ENCODE measurements at regions not wholly inside any gene's neighbourhood (a gene's known extent, or its start where the extent isn't known, plus 50 kb on each side); places are given as distances from the start of the nearest gene placed in this dataset.

GRCh38 chr7:138308136-138308535, 151.9 kb upstream of the TRIM24 start:
- H3K79me2 ChIP-seq (ENCODE audit: control insufficient read depth, insufficient read depth, low read length): no peaks in the 10 kb centered on the region
- H3K4me1 Mint-ChIP-seq: no peaks in the 10 kb centered on the region
- H3K4me3 ChIP-seq (ENCODE audit: control extremely low read depth in 1 of 5, extremely low read depth in 1 of 5, insufficient read depth in 1 of 5, low read depth in 2 of 5, low read length in 4 of 5): no peak overlapping the region
- peaks cover 5% of the 10 kb centered on the region for H3K9me3 Mint-ChIP-seq (ENCODE audit: insufficient read depth)
- H3K27me3 Mint-ChIP-seq: no peaks in the 10 kb centered on the region
- no peak overlapping the region for H3K9ac ChIP-seq (ENCODE audit: low read length)
- TF ChIP-seq EZH2 (IDR thresholded peaks at IDR 0.05; ENCODE audit: borderline replicate concordance, insufficient read depth, low read depth, low read length, poor library complexity, severe bottlenecking): no peak
- TF ChIP-seq, protein P1, sequence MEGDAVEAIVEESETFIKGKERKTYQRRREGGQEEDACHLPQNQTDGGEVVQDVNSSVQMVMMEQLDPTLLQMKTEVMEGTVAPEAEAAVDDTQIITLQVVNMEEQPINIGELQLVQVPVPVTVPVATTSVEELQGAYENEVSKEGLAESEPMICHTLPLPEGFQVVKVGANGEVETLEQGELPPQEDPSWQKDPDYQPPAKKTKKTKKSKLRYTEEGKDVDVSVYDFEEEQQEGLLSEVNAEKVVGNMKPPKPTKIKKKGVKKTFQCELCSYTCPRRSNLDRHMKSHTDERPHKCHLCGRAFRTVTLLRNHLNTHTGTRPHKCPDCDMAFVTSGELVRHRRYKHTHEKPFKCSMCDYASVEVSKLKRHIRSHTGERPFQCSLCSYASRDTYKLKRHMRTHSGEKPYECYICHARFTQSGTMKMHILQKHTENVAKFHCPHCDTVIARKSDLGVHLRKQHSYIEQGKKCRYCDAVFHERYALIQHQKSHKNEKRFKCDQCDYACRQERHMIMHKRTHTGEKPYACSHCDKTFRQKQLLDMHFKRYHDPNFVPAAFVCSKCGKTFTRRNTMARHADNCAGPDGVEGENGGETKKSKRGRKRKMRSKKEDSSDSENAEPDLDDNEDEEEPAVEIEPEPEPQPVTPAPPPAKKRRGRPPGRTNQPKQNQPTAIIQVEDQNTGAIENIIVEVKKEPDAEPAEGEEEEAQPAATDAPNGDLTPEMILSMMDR (IDR thresholded peaks at IDR 0.05): no peak
- H2AFZ ChIP-seq (ENCODE audit: insufficient read depth, low read depth, low read length, poor library complexity, severe bottlenecking): no peak overlapping the region
- no peak overlapping the region for H3K4me3 Mint-ChIP-seq
- ChIA-PET CTCF (no interaction called here), POLR2A (no interaction called here)
- WGBS (ENCODE audit: insufficient coverage): no CpG with 5 or more reads among the region's 1 CpG
- no peaks in the 10 kb centered on the region for H3K36me3 ChIP-seq (replicated peaks in 1 of 2; ENCODE audit: control extremely low read depth in 1 of 2, control insufficient read depth in 1 of 2, extremely low read depth in 1 of 2, insufficient read depth in 2 of 2, low read length in 1 of 2)
- ATAC-seq (ENCODE audit: low read depth) (no peak), DNase-seq (no peak)
- intact Hi-C loops (cut with micrococcal nuclease): no loop called here
- H3K27ac Mint-ChIP-seq: no peak overlapping the region
- no peaks in the 10 kb centered on the region for H4K20me1 ChIP-seq (ENCODE audit: control insufficient read depth, insufficient read depth, low read length, poor library complexity, severe bottlenecking)
- no peaks in the 10 kb centered on the region for H3K4me1 ChIP-seq (ENCODE audit: control insufficient read depth in 2 of 2, insufficient read depth in 2 of 2, low read length in 2 of 2)
- H3K27ac ChIP-seq (ENCODE audit: low read length in 2 of 2): no peak overlapping the region
- no peaks in the 10 kb centered on the region for H3K27me3 ChIP-seq (replicated peaks in 1 of 4; ENCODE audit: control extremely low read depth in 1 of 4, control insufficient read depth in 3 of 4, insufficient read depth in 4 of 4, low read length in 3 of 4)
- H3K4me2 ChIP-seq (replicated peaks; ENCODE audit: low read depth, low read length, poor library complexity, severe bottlenecking): no peak overlapping the region
- H3K9me3 ChIP-seq (ENCODE audit: control extremely low read depth in 1 of 3, control insufficient read depth in 2 of 3, insufficient read depth in 1 of 3, low read length in 2 of 3): no peaks in the 10 kb centered on the region

GRCh38 chr7:138309186-138309585, 150.9 kb upstream of the TRIM24 start:
- POLR2A ChIA-PET: no interaction called here
- no peaks in the 10 kb centered on the region for H3K36me3 ChIP-seq (replicated peaks in 1 of 2; ENCODE audit: control extremely low read depth in 1 of 2, control insufficient read depth in 1 of 2, extremely low read depth in 1 of 2, insufficient read depth in 2 of 2, low read length in 1 of 2)
- H3K4me3 ChIP-seq (ENCODE audit: control extremely low read depth in 1 of 5, extremely low read depth in 1 of 5, insufficient read depth in 1 of 5, low read depth in 2 of 5, low read length in 4 of 5): no peak overlapping the region
- peaks cover 4% of the 10 kb centered on the region for H3K9me3 Mint-ChIP-seq (ENCODE audit: insufficient read depth)
- H2AFZ ChIP-seq (ENCODE audit: insufficient read depth, low read depth, low read length, poor library complexity, severe bottlenecking): no peak overlapping the region
- H4K20me1 ChIP-seq (ENCODE audit: control insufficient read depth, insufficient read depth, low read length, poor library complexity, severe bottlenecking): no peaks in the 10 kb centered on the region
- no peak overlapping the region for H3K9ac ChIP-seq (ENCODE audit: low read length)
- intact Hi-C loops (cut with micrococcal nuclease): no loop called here
- H3K4me1 ChIP-seq (ENCODE audit: control insufficient read depth in 2 of 2, insufficient read depth in 2 of 2, low read length in 2 of 2): no peaks in the 10 kb centered on the region
- no peaks in the 10 kb centered on the region for H3K4me1 Mint-ChIP-seq
- no peak overlapping the region for H3K27ac Mint-ChIP-seq
- ATAC-seq (ENCODE audit: low read depth) (no peak), DNase-seq (no peak)
- H3K27ac ChIP-seq (ENCODE audit: low read length in 2 of 2): no peak overlapping the region
- H3K9me3 ChIP-seq (ENCODE audit: control extremely low read depth in 1 of 3, control insufficient read depth in 2 of 3, insufficient read depth in 1 of 3, low read length in 2 of 3): no peaks in the 10 kb centered on the region
- CTCF ChIA-PET: no interaction called here
- no peak overlapping the region for H3K4me3 Mint-ChIP-seq
- H3K4me2 ChIP-seq (replicated peaks; ENCODE audit: low read depth, low read length, poor library complexity, severe bottlenecking): no peak overlapping the region
- no peak for TF ChIP-seq EZH2 (IDR thresholded peaks at IDR 0.05; ENCODE audit: borderline replicate concordance, insufficient read depth, low read depth, low read length, poor library complexity, severe bottlenecking)
- TF ChIP-seq, protein P1 (IDR thresholded peaks at IDR 0.05): no peak
- no peaks in the 10 kb centered on the region for H3K79me2 ChIP-seq (ENCODE audit: control insufficient read depth, insufficient read depth, low read length)
- no CpG with 5 or more reads among the region's 2 CpGs for WGBS (ENCODE audit: insufficient coverage)
- no peaks in the 10 kb centered on the region for H3K27me3 Mint-ChIP-seq
- no peaks in the 10 kb centered on the region for H3K27me3 ChIP-seq (replicated peaks in 1 of 4; ENCODE audit: control extremely low read depth in 1 of 4, control insufficient read depth in 3 of 4, insufficient read depth in 4 of 4, low read length in 3 of 4)
